ENCODE measurements at regions not wholly inside any gene's neighbourhood (a gene's known extent, or its start where the extent isn't known, plus 50 kb on each side); places are given as distances from the start of the nearest gene placed in this dataset.

DNA sequence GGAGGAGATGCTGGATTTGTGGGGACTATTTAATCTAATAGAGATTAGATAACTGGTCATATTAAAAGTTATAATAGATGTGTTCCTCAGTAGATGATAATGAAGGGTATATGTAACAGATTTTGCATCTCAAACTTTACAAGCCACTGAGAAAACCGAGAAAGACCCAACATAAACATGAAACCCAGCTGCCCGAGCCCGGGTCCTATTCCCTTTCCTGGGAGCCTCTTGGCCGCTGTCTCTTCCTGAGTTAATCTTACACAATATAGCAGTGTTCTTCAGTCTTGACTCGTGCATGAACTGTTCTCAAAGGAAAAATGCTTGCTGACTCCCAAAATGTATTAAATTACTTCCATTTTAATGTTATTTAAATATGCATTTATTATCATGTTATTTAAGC is 94.5 kb downstream of the COPS8 start:
- intact Hi-C loops (cut with micrococcal nuclease) = no loop called here
- H3K36me3 Mint-ChIP-seq (ENCODE audit: low read depth) = no peaks in the 10 kb centered on the region
- no peaks in the 10 kb centered on the region for H3K4me1 Mint-ChIP-seq
- H3K27me3 Mint-ChIP-seq = peaks cover 8% of the 10 kb centered on the region
- DNase-seq = peak; percentile 14
- no peak overlapping the region for H3K4me3 Mint-ChIP-seq
- peaks cover 3% of the 10 kb centered on the region for H3K9me3 Mint-ChIP-seq
- no peak overlapping the region for H3K27ac Mint-ChIP-seq

DNA sequence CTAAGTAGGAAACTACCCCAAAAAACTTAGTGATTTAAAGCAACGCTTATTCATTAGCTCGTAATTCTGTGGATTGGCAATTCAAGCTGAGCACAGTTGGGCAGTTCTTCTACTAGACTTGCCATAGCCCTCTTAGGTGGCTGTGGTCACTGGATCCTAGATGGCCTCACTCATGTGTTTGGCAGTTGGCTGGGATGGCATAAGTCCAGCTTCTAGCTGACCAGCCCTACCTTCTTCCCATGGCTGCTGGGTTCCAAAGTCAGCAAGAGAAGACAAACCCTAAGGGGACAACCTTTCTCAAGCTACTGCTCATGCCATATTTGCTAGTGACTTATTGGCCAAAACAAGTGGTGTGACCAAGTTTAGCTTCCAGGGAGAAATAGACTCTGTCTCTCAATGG is 95.3 kb downstream of the COPS8 start:
- Mint-ChIP-seq H3K4me3 (no peak overlapping the region), H3K36me3 (ENCODE audit: low read depth) (no peaks in the 10 kb centered on the region), H3K4me1 (no peaks in the 10 kb centered on the region), H3K27ac (no peak overlapping the region), H3K27me3 (no peaks in the 10 kb centered on the region), H3K9me3 (no peaks in the 10 kb centered on the region)
- peak; percentile 41 for DNase-seq
- intact Hi-C loops (cut with micrococcal nuclease) = no loop called here

DNA sequence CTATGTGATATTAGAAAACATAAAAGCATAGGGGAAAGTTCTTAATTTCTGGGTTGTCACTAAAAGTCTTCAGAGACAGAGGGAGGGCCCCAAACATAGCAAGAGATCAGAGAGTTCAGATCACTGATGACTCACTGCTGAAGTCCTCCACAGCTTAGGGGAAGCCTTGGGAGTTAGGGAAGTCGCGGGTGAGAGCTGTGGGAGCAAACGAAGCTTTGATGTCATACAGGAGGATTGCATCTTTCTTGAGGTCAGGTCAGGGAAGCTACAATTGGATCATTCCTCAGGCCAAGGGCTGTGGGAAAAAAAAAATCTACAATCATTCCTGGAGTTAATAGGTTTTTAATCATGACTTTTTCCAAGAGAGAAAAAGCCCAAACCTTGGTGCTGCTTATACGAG is 96.2 kb downstream of the COPS8 start:
- Mint-ChIP-seq H3K36me3 (ENCODE audit: low read depth) (no peaks in the 10 kb centered on the region), H3K4me1 (no peaks in the 10 kb centered on the region), H3K4me3 (no peak overlapping the region), H3K27me3 (peaks cover 4% of the 10 kb centered on the region), H3K9me3 (no peaks in the 10 kb centered on the region), H3K27ac (no peak overlapping the region)
- intact Hi-C loops (cut with micrococcal nuclease) = no loop called here
- DNase-seq = peak; percentile 22

DNA sequence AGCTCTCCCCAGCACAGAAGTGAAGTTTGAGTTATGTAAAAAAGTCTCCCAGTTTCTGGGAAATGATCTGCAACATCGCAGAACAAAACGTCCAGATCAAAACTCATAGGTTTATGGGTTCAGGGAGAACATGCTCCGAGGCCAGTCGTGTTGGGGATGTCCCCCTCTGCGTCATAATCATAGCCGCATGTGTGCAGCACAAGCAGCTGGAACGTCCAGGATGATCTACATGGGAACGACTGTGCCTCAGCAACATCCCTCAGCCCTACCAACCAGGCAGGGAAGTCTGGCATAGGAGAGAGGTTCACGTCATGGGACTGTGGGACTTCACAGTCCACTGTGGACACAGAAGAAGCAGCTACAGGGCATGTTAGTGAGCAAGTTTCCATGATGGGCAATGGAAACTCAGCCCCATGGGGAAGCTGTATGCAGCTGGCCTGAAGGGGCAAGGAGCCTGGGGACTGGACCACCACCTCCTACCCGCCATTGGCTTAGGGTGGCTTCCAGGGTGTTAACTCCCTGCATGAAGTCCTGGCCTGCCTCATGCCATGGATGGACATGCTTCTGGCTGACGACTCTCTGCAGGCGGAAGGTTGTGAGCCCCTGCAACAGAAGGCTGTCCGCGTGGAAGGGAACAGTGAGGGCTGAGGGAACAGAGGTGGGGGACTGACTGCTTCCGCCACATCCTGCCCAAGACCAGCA is 96.9 kb downstream of the COPS8 start:
- intact Hi-C loops (cut with micrococcal nuclease) = no loop called here
- Mint-ChIP-seq H3K9me3 (no peaks in the 10 kb centered on the region), H3K27ac (no peak overlapping the region), H3K27me3 (peaks cover 6% of the 10 kb centered on the region), H3K4me1 (no peaks in the 10 kb centered on the region), H3K36me3 (ENCODE audit: low read depth) (no peaks in the 10 kb centered on the region), H3K4me3 (no peak overlapping the region)
- DNase-seq = peak; percentile 42

DNA sequence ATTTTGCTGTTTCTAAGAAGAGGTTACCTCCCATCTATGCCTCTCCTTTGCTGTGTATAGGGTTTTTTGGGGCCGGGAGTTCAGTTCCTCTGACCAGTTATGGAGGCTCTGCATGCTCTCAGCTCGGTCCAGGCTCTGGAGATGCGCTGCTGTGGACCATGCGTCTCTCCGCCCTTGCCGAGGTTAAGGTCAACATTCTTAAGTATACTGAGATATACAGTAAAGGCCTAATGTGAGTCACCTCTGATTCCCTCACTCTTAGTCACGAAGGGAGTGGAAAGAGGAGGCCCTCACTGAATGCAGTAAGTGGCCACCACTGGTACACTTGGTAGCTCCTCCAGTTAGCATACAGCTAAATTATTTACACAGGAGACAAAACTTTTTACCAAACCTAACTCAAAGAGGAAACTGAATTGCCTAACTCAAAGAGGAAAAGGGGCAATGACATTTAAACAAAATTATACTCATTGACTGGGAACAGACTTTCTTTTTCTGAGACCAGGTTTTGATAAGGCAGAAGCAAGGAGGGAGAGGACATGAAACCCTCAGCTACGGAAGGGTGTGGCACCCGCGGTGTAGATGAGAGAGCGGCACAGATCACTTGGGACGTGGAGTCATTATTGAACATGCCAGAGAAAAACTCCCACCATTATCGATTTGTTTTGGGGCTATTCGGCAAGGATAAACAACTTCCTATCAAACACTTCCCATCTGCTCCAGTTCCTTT is 98.7 kb downstream of the COPS8 start:
- no peak overlapping the region for H3K27ac Mint-ChIP-seq
- intact Hi-C loops (cut with micrococcal nuclease) = no loop called here
- H3K4me3 Mint-ChIP-seq = no peak overlapping the region
- no peaks in the 10 kb centered on the region for H3K4me1 Mint-ChIP-seq
- H3K9me3 Mint-ChIP-seq = no peaks in the 10 kb centered on the region
- peak; percentile 38 for DNase-seq
- H3K27me3 Mint-ChIP-seq = peaks cover 6% of the 10 kb centered on the region
- no peaks in the 10 kb centered on the region for H3K36me3 Mint-ChIP-seq (ENCODE audit: low read depth)

DNA sequence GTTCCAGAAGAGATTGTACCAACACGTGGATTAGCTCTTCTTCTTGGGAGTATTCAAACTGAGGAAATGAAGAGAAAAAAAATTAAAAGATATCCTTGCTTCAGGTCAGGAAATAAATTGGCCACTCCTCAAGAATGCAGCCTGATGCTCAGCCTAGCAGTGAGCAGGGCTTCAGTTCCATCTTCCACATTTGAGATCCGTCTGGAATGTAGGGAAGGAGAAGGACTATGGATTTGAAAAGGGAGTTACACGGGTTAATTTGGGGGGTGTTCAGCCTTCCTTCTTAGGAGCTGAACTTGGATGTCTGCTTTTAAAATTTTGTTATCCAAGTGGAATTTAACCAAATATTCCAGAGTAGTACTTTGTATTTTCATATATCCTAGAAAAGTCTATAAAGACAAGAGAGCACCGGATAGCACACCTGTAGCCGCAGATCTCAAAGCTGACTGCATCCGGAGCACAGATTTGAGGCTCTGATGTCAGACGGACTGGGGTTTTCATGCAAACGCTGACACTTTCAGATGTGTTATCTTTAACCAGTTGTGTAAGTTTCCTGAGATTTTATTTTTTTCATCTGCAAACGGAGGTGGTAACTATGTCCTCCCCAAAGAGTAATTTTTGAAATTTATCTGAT is 99.3 kb downstream of the COPS8 start:
- Mint-ChIP-seq H3K9me3 (no peaks in the 10 kb centered on the region), H3K4me3 (no peak overlapping the region), H3K27me3 (peaks cover 6% of the 10 kb centered on the region)

DNA sequence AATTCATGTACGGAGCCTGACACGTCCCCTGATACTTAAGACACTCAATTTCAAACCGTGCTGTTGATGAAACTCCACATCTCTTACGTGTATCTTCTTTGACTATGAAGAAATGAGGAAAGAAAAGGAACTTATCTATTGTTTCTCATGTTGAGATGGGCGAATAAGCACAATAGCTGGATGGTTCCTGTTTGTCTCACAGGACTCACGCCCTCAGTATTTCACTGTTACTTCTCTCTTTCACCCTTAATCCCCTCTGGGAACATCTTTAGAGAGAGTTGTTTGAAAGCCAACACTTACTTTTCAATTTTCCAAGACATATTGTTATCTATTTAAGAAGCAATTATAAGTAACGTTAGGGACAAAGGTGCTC is 99.8 kb downstream of the COPS8 start:
- intact Hi-C loops (cut with micrococcal nuclease) = no loop called here
- Mint-ChIP-seq H3K36me3 (ENCODE audit: low read depth) (no peaks in the 10 kb centered on the region), H3K27me3 (peaks cover 6% of the 10 kb centered on the region), H3K4me3 (no peak overlapping the region), H3K4me1 (no peaks in the 10 kb centered on the region), H3K27ac (no peak overlapping the region), H3K9me3 (no peaks in the 10 kb centered on the region)
- DNase-seq = no peak

More for the DNA sequence above, 99.3 kb downstream of the COPS8 start:
- intact Hi-C loops (cut with micrococcal nuclease) = no loop called here
- Mint-ChIP-seq H3K4me1 (no peaks in the 10 kb centered on the region), H3K27ac (no peak overlapping the region), H3K36me3 (ENCODE audit: low read depth) (no peaks in the 10 kb centered on the region)
- DNase-seq = peak; percentile 23

DNA sequence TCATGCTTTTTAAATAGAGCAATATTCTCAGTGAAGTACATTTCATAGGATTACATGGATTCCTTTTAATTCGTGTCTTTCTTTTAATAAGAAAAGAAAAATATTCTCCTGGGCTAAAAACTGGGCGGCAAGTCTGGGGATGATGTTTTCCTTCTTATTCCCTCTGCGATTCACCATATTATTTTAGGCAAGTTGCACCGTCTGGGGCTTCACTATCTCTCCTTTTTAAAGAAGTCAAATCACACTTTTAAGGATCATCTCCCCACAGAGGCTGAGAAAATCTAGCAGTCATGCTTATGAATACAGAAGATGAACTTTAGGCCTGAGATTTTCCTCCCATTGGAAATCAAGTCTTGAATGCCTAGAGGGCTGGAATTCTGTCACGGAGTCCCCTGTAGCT is 104.1 kb downstream of the COPS8 start:
- DNase-seq = no peak
- Mint-ChIP-seq H3K4me3 (no peak overlapping the region), H3K27me3 (peaks cover 6% of the 10 kb centered on the region), H3K4me1 (no peaks in the 10 kb centered on the region), H3K36me3 (ENCODE audit: low read depth) (no peaks in the 10 kb centered on the region), H3K27ac (no peak overlapping the region), H3K9me3 (no peaks in the 10 kb centered on the region)
- intact Hi-C loops (cut with micrococcal nuclease) = no loop called here

DNA sequence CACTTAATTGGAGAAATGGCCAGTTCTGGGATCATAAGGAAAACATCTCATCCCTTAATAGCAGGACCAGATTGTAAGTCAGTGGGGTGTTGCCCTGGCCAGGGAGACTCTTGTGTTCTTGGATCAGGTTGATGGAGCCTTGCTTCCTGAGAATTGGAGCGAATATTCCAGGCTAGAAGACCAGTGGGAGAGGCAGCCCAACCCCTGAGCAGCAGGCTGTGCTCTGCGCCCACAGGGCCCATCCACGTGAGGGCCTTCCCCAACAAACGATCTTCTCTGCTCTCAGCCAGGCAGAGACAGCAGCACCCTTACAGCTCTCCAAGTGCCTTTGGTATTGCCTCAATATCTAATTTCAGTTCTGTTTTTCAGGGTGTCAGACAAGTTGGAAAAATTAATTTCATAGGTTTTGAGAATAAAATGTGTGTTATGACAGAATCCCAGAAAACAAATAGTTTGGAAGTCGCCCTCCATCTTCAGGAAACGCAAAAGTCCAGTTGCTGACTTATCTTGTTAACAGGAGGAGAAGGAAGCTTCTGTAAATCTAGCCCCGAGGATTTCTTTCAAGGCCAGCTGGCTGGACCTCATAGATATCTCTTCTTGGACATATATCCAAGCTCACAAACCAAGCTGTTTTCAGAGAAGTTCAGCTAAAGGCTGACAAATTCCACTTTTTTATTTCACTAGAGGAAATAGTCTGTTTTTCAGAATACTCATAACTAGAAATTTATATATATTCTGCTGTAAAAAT is 105.5 kb downstream of the COPS8 start:
- H3K4me1 Mint-ChIP-seq = no peaks in the 10 kb centered on the region
- H3K27me3 Mint-ChIP-seq = peaks cover 4% of the 10 kb centered on the region
- H3K9me3 Mint-ChIP-seq = no peaks in the 10 kb centered on the region
- H3K27ac Mint-ChIP-seq = no peak overlapping the region
- no peak for DNase-seq
- intact Hi-C loops (cut with micrococcal nuclease) = no loop called here
- H3K4me3 Mint-ChIP-seq = no peak overlapping the region
- H3K36me3 Mint-ChIP-seq (ENCODE audit: low read depth) = no peaks in the 10 kb centered on the region

DNA sequence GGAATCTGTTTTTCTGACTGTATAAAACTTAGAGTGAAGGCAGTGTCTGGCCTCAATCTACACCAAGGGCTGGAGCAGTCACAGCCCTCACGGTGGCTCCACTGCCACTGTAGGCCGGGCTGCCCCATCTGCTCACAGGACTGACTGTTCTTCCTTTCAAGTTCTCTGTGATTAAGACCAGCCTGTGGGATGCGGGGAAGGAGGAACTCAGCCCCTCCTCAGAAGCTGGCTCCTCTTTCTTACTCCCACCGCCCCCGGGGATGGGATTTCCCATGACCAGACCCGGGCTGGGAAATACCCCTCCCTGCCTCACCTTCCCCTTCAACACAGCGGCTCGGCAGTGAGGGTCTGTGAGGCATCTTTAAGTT is 106.0 kb downstream of the COPS8 start:
- H3K36me3 Mint-ChIP-seq (ENCODE audit: low read depth) = no peaks in the 10 kb centered on the region
- no peak overlapping the region for H3K27ac Mint-ChIP-seq
- peaks cover 2% of the 10 kb centered on the region for H3K27me3 Mint-ChIP-seq
- DNase-seq = no peak
- no peaks in the 10 kb centered on the region for H3K4me1 Mint-ChIP-seq
- intact Hi-C loops (cut with micrococcal nuclease) = no loop called here
- no peaks in the 10 kb centered on the region for H3K9me3 Mint-ChIP-seq
- H3K4me3 Mint-ChIP-seq = no peak overlapping the region

DNA sequence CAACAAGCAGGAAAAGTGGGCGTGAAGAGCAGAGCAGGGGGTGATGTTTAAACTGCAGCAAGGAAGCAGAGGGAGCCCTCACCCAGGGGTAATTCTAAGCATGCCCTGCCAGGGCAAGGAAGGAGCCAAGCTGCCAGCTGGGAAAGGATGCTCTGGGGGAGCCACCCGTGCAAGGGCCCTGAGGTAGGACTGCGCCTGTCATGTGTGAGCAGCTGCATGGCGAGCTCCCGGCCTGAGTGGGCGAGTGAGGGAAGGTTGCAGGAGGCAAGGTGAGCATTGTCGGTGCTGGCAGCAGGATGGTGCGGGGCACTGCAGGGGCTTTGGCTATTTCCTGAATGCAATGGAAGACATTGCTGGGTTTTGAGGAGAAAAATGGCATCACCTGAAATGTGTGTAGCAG is 107.2 kb downstream of the COPS8 start:
- no peak overlapping the region for H3K4me3 Mint-ChIP-seq
- H3K36me3 Mint-ChIP-seq (ENCODE audit: low read depth) = no peaks in the 10 kb centered on the region
- H3K9me3 Mint-ChIP-seq = no peaks in the 10 kb centered on the region
- no peak overlapping the region for H3K27ac Mint-ChIP-seq
- H3K4me1 Mint-ChIP-seq = no peaks in the 10 kb centered on the region
- H3K27me3 Mint-ChIP-seq = peaks cover 8% of the 10 kb centered on the region
- intact Hi-C loops (cut with micrococcal nuclease) = no loop called here
- DNase-seq = no peak

DNA sequence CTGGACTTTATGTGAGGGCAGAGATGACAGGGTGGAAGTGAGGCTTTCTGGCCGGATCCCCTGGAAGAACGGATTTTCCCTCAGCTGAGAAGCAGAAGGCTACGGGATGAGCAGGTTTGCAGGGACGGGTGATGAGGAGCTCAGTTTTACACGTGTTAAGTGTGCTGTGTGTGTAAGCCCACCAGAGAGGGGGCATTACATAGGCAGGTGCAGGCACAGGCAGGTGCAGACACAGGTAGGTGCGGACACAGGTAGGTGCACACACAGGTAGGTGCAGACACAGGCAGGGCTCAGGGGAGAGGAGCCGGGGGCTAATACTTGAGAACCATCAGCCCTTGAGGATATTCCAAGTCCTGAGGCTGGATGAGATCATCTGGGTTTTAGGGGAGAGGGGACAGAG is 107.7 kb downstream of the COPS8 start:
- H3K27me3 Mint-ChIP-seq = peaks cover 8% of the 10 kb centered on the region
- H3K27ac Mint-ChIP-seq = no peak overlapping the region
- no peak overlapping the region for H3K4me3 Mint-ChIP-seq
- no peaks in the 10 kb centered on the region for H3K36me3 Mint-ChIP-seq (ENCODE audit: low read depth)
- DNase-seq = no peak
- no peaks in the 10 kb centered on the region for H3K9me3 Mint-ChIP-seq
- intact Hi-C loops (cut with micrococcal nuclease) = no loop called here
- no peaks in the 10 kb centered on the region for H3K4me1 Mint-ChIP-seq

DNA sequence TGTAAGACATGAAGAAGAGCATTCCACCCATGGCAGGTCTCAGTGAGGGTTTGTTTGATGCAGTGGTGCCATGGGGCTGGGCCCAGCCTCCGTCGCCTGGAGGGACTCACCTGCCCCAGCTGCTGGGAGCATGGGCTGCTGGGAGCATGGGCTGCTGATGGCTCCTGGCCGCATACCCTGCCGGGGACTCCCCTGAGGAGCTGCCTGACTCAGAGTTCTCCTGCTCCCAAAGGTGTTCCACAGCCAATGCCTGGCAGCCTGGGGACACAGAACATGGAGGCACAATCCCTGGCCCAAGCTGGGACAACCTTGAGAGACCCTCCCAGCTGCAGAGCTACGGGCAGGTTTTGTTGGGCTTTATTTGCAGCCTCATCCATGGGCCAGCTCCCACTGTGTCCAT is 108.4 kb downstream of the COPS8 start:
- Mint-ChIP-seq H3K4me1 (no peaks in the 10 kb centered on the region), H3K36me3 (ENCODE audit: low read depth) (no peaks in the 10 kb centered on the region), H3K27ac (no peak overlapping the region), H3K4me3 (no peak overlapping the region), H3K9me3 (no peaks in the 10 kb centered on the region), H3K27me3 (peaks cover 8% of the 10 kb centered on the region)
- intact Hi-C loops (cut with micrococcal nuclease) = no loop called here
- DNase-seq = no peak

DNA sequence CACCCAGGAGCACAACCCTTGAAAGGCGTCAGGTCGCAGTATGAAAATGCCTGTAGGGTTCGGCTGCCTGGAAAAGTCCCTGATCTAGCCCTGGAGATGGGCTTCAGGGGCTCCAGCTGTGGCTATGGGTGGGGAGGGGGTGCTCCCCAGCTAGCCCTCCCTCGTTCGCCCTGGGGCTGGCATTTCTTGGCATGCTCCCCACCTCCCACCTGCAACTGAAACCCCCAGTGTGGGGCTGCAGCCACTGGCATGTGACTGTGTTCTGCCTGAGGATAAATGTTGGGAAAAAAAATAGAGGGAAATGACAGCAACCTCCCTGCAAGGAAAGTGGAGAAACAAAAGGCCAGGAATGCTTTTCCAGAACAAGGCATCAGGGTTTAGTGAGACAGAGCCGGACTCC is 109.2 kb downstream of the COPS8 start:
- peaks cover 8% of the 10 kb centered on the region for H3K27me3 Mint-ChIP-seq
- intact Hi-C loops (cut with micrococcal nuclease) = no loop called here
- no peak overlapping the region for H3K27ac Mint-ChIP-seq
- no peak for DNase-seq
- no peaks in the 10 kb centered on the region for H3K36me3 Mint-ChIP-seq (ENCODE audit: low read depth)
- H3K4me1 Mint-ChIP-seq = no peaks in the 10 kb centered on the region
- H3K4me3 Mint-ChIP-seq = no peak overlapping the region
- no peaks in the 10 kb centered on the region for H3K9me3 Mint-ChIP-seq
